ENCODE measurements at regions not wholly inside any gene's neighbourhood (a gene's known extent, or its start where the extent isn't known, plus 50 kb on each side); places are given as distances from the start of the nearest gene placed in this dataset.

DNA sequence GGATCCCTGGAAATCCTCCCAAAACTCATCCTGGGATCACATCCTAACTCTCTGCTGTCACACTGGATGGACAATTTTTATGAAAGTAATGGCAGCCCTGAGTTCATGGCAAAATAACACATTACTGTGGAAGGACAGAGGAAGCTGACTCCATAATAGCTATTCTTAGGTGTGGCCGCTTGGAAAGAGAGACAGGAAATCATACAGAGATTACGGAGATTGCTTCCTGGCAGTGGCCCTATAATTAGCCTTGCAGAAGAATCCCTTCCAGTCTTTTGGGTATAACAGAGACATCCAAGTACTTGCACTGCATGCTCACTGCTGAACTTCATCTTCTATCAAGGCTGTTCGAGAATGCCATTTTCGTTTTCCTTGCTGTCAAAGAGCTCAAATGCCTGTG, 133.1 kb upstream of the VCX start:
- TF ChIP-seq POLR2A (IDR thresholded peaks at IDR 0.05): no peak
- TF ChIP-seq, protein P1, sequence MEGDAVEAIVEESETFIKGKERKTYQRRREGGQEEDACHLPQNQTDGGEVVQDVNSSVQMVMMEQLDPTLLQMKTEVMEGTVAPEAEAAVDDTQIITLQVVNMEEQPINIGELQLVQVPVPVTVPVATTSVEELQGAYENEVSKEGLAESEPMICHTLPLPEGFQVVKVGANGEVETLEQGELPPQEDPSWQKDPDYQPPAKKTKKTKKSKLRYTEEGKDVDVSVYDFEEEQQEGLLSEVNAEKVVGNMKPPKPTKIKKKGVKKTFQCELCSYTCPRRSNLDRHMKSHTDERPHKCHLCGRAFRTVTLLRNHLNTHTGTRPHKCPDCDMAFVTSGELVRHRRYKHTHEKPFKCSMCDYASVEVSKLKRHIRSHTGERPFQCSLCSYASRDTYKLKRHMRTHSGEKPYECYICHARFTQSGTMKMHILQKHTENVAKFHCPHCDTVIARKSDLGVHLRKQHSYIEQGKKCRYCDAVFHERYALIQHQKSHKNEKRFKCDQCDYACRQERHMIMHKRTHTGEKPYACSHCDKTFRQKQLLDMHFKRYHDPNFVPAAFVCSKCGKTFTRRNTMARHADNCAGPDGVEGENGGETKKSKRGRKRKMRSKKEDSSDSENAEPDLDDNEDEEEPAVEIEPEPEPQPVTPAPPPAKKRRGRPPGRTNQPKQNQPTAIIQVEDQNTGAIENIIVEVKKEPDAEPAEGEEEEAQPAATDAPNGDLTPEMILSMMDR (IDR thresholded peaks at IDR 0.05): no peak
- intact Hi-C loops (cut with DNase I): no loop called here
- H3K4me3 ChIP-seq: no peak overlapping the region
- H3K27me3 ChIP-seq: no peaks in the 10 kb centered on the region
- ATAC-seq: peak in 3 of 4 donors; percentile 31 to 60 (median 41)
- no peaks in the 10 kb centered on the region for H3K9me3 ChIP-seq
- no peaks in the 10 kb centered on the region for H3K36me3 ChIP-seq
- peak in 1 of 5 donors; percentile 15 for DNase-seq
- WGBS, 4 donors: 29 to 39% (median 30%) methylated on average over 4 of the region's 4 CpGs
- H3K27ac ChIP-seq: no peak overlapping the region
- peaks cover 0 to 5% (median 0%) of the 10 kb centered on the region in 12 donors for H3K4me1 ChIP-seq

DNA sequence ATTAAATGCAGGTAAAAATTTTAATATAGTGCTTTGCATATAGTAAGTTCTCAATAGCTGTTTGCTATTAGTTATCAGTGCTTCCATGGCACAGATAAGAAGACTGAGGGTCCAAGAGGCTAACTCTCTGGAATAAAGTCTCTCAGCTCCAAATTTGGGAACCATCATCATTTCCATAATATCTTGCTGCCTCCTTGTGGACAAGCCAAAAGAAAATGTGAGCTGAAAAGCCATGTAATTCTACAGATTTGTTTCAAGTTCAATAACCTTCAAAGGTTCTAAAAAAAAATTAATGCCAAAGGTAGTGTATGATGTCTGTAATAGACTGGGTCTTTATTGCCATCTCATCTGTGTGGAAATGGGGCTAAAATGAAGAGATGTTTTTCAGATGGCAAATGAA, 136.9 kb upstream of the VCX start:
- ATAC-seq (no peak), DNase-seq (no peak)
- Histone ChIP-seq H3K36me3 (no peaks in the 10 kb centered on the region), H3K27ac (no peak overlapping the region), H3K4me3 (no peak overlapping the region), H3K4me1 (peaks cover 0 to 4% (median 0%) of the 10 kb centered on the region in 12 donors), H3K9me3 (no peaks in the 10 kb centered on the region), H3K27me3 (no peaks in the 10 kb centered on the region)
- intact Hi-C loops (cut with DNase I): no loop called here
- TF ChIP-seq, protein P1 (IDR thresholded peaks at IDR 0.05): peak in 5 of 12 donors; percentile 11 to 32 (median 17)
- no peak for TF ChIP-seq POLR2A (IDR thresholded peaks at IDR 0.05)

DNA sequence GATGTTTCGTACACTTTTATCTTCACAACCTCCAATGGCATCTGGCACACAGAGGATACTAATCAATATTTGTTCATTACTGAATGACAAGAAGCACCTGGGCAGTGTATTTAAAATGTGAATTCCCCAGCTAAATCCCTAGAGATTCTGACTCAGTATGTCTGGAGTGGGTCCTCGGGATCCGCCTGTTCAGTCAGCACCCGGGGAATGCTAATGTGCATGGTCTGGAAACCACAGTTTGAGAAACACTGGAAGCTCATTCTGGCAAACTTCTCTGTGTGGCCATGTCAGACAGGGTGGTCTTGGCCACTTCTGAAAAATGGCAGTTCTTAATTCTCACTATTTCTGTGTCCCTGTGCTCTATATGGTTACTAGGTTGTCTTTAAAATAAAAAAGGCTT, 138.8 kb upstream of the VCX start:
- H3K36me3 ChIP-seq: no peaks in the 10 kb centered on the region
- ATAC-seq (no peak), DNase-seq (no peak)
- WGBS, 4 donors: 89 to 93% (median 89%) methylated on average over 4 of the region's 4 CpGs
- TF ChIP-seq, protein P1 (IDR thresholded peaks at IDR 0.05): no peak
- no peak for TF ChIP-seq POLR2A (IDR thresholded peaks at IDR 0.05)
- H3K9me3 ChIP-seq: no peaks in the 10 kb centered on the region
- H3K27me3 ChIP-seq: no peaks in the 10 kb centered on the region
- intact Hi-C loops (cut with DNase I): no loop called here
- no peaks in the 10 kb centered on the region for H3K4me1 ChIP-seq
- no peak overlapping the region for H3K4me3 ChIP-seq
- H3K27ac ChIP-seq: no peak overlapping the region

DNA sequence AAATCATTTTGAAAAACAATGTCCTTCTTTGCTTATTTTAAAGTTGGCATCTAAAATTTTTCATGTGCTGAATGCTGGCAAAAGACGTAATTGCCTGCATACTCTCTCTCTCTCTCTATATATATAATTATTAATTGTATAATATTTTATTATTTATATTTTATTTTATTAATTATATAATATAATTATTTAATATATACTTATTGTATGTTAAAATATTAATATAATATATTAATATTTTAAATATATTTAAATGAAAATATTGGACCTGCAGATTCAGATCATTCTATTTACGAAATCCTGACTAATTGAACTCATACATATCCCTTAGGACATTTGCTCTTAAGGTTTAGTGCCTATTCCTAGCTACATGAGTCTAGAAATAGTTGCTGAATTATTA, 144.7 kb upstream of the VCX start:
- no peak for DNase-seq
- WGBS, 4 donors: 50 to 91% (median 90%) methylated on average over 2 of the region's 2 CpGs
- H3K36me3 ChIP-seq: no peaks in the 10 kb centered on the region

More for the DNA sequence above, 144.7 kb upstream of the VCX start:
- no peak for TF ChIP-seq POLR2A (IDR thresholded peaks at IDR 0.05)
- TF ChIP-seq, protein P1 (IDR thresholded peaks at IDR 0.05): no peak
- no peaks in the 10 kb centered on the region for H3K4me1 ChIP-seq
- ATAC-seq: no peak
- H3K9me3 ChIP-seq: peaks cover 0 to 3% (median 0%) of the 10 kb centered on the region in 12 donors
- no peak overlapping the region for H3K27ac ChIP-seq
- peaks cover 0 to 3% (median 0%) of the 10 kb centered on the region in 9 donors for H3K27me3 ChIP-seq
- intact Hi-C loops (cut with DNase I): no loop called here
- no peak overlapping the region for H3K4me3 ChIP-seq
